ENCODE measurements at regions not wholly inside any gene's neighbourhood (a gene's known extent, or its start where the extent isn't known, plus 50 kb on each side); places are given as distances from the start of the nearest gene placed in this dataset.

GRCh38 chr13:104011505-104012241 lies 945.5 kb upstream of the SLC10A2 start:
- Histone ChIP-seq H3K27ac (ENCODE audit: low read length) (no peak overlapping the region), H3K27me3 (ENCODE audit: low read depth, low read length) (no peaks in the 10 kb centered on the region), H3K9me3 (ENCODE audit: control insufficient read depth in 1 of 2, low read length in 2 of 2) (no peaks in the 10 kb centered on the region), H3K4me1 (ENCODE audit: control insufficient read depth in 1 of 2, insufficient read depth in 2 of 2, low read length in 2 of 2) (no peaks in the 10 kb centered on the region), H3K4me3 (ENCODE audit: low read depth in 1 of 2, low read length in 2 of 2) (no peak overlapping the region), H3K36me3 (ENCODE audit: control insufficient read depth in 1 of 2, insufficient read depth in 2 of 2, low read length in 2 of 2) (no peaks in the 10 kb centered on the region)

GRCh38 chr13:104008541-104009435 lies 942.6 kb upstream of the SLC10A2 start:
- Histone ChIP-seq H3K9me3 (ENCODE audit: control insufficient read depth in 1 of 2, low read length in 2 of 2) (no peaks in the 10 kb centered on the region), H3K4me1 (ENCODE audit: control insufficient read depth in 1 of 2, insufficient read depth in 2 of 2, low read length in 2 of 2) (no peaks in the 10 kb centered on the region), H3K4me3 (ENCODE audit: low read depth in 1 of 2, low read length in 2 of 2) (no peak overlapping the region), H3K27ac (ENCODE audit: low read length) (no peak overlapping the region), H3K27me3 (ENCODE audit: low read depth, low read length) (no peaks in the 10 kb centered on the region), H3K36me3 (ENCODE audit: control insufficient read depth in 1 of 2, insufficient read depth in 2 of 2, low read length in 2 of 2) (no peaks in the 10 kb centered on the region)

- no peak overlapping the region for H3K4me3 ChIP-seq (ENCODE audit: low read depth in 1 of 2, low read length in 2 of 2)
- H3K36me3 ChIP-seq (ENCODE audit: control insufficient read depth in 1 of 2, insufficient read depth in 2 of 2, low read length in 2 of 2): no peaks in the 10 kb centered on the region
- H3K27ac ChIP-seq (ENCODE audit: low read length): no peak overlapping the region
- H3K9me3 ChIP-seq (ENCODE audit: control insufficient read depth in 1 of 2, low read length in 2 of 2): no peaks in the 10 kb centered on the region
- no peaks in the 10 kb centered on the region for H3K4me1 ChIP-seq (ENCODE audit: control insufficient read depth in 1 of 2, insufficient read depth in 2 of 2, low read length in 2 of 2)
- H3K27me3 ChIP-seq (ENCODE audit: low read depth, low read length): no peaks in the 10 kb centered on the region
Observed at GRCh38 chr13:104008075-104008474, 941.9 kb upstream of the SLC10A2 start.

GRCh38 chr13:104006625-104007075 lies 940.4 kb upstream of the SLC10A2 start:
- Histone ChIP-seq H3K9me3 (ENCODE audit: control insufficient read depth in 1 of 2, low read length in 2 of 2) (no peaks in the 10 kb centered on the region), H3K27me3 (ENCODE audit: low read depth, low read length) (no peaks in the 10 kb centered on the region)

GRCh38 chr13:104004572-104004971 lies 938.4 kb upstream of the SLC10A2 start:
- Histone ChIP-seq H3K9me3 (ENCODE audit: control insufficient read depth in 1 of 2, low read length in 2 of 2) (no peaks in the 10 kb centered on the region), H3K27me3 (ENCODE audit: low read depth, low read length) (no peaks in the 10 kb centered on the region), H3K4me1 (ENCODE audit: control insufficient read depth in 1 of 2, insufficient read depth in 2 of 2, low read length in 2 of 2) (no peaks in the 10 kb centered on the region), H3K36me3 (ENCODE audit: control insufficient read depth in 1 of 2, insufficient read depth in 2 of 2, low read length in 2 of 2) (no peaks in the 10 kb centered on the region), H3K27ac (ENCODE audit: low read length) (no peak overlapping the region), H3K4me3 (ENCODE audit: low read depth in 1 of 2, low read length in 2 of 2) (no peak overlapping the region)

More at GRCh38 chr13:104006625-104007075, 940.4 kb upstream of the SLC10A2 start:
- Histone ChIP-seq H3K4me1 (ENCODE audit: control insufficient read depth in 1 of 2, insufficient read depth in 2 of 2, low read length in 2 of 2) (no peaks in the 10 kb centered on the region), H3K36me3 (ENCODE audit: control insufficient read depth in 1 of 2, insufficient read depth in 2 of 2, low read length in 2 of 2) (no peaks in the 10 kb centered on the region), H3K4me3 (ENCODE audit: low read depth in 1 of 2, low read length in 2 of 2) (no peak overlapping the region), H3K27ac (ENCODE audit: low read length) (no peak overlapping the region)

- Histone ChIP-seq H3K36me3 (ENCODE audit: control insufficient read depth in 1 of 2, insufficient read depth in 2 of 2, low read length in 2 of 2) (no peaks in the 10 kb centered on the region), H3K27me3 (ENCODE audit: low read depth, low read length) (no peaks in the 10 kb centered on the region), H3K9me3 (ENCODE audit: control insufficient read depth in 1 of 2, low read length in 2 of 2) (no peaks in the 10 kb centered on the region), H3K27ac (ENCODE audit: low read length) (no peak overlapping the region), H3K4me3 (ENCODE audit: low read depth in 1 of 2, low read length in 2 of 2) (no peak overlapping the region), H3K4me1 (ENCODE audit: control insufficient read depth in 1 of 2, insufficient read depth in 2 of 2, low read length in 2 of 2) (no peaks in the 10 kb centered on the region)
Observed at GRCh38 chr13:104002216-104002615, 936.0 kb upstream of the SLC10A2 start.

- Histone ChIP-seq H3K9me3 (ENCODE audit: control insufficient read depth in 1 of 2, low read length in 2 of 2) (no peaks in the 10 kb centered on the region), H3K27me3 (ENCODE audit: low read depth, low read length) (no peaks in the 10 kb centered on the region), H3K4me3 (ENCODE audit: low read depth in 1 of 2, low read length in 2 of 2) (no peak overlapping the region)
Observed at GRCh38 chr13:104001766-104002165, 935.5 kb upstream of the SLC10A2 start.

GRCh38 chr13:103996733-103997132 lies 930.5 kb upstream of the SLC10A2 start:
- Histone ChIP-seq H3K9me3 (ENCODE audit: control insufficient read depth in 1 of 2, low read length in 2 of 2) (no peaks in the 10 kb centered on the region), H3K27me3 (ENCODE audit: low read depth, low read length) (no peaks in the 10 kb centered on the region), H3K4me1 (ENCODE audit: control insufficient read depth in 1 of 2, insufficient read depth in 2 of 2, low read length in 2 of 2) (no peaks in the 10 kb centered on the region), H3K36me3 (ENCODE audit: control insufficient read depth in 1 of 2, insufficient read depth in 2 of 2, low read length in 2 of 2) (no peaks in the 10 kb centered on the region), H3K27ac (ENCODE audit: low read length) (no peak overlapping the region), H3K4me3 (ENCODE audit: low read depth in 1 of 2, low read length in 2 of 2) (no peak overlapping the region)

More at GRCh38 chr13:104001766-104002165, 935.5 kb upstream of the SLC10A2 start:
- H3K36me3 ChIP-seq (ENCODE audit: control insufficient read depth in 1 of 2, insufficient read depth in 2 of 2, low read length in 2 of 2): no peaks in the 10 kb centered on the region
- H3K27ac ChIP-seq (ENCODE audit: low read length): no peak overlapping the region
- H3K4me1 ChIP-seq (ENCODE audit: control insufficient read depth in 1 of 2, insufficient read depth in 2 of 2, low read length in 2 of 2): no peaks in the 10 kb centered on the region

- no peak overlapping the region for H3K4me3 ChIP-seq (ENCODE audit: low read depth in 1 of 2, low read length in 2 of 2)
Observed at GRCh38 chr13:103983948-103984347, 917.7 kb upstream of the SLC10A2 start.

GRCh38 chr13:103976371-103976770 lies 910.2 kb upstream of the SLC10A2 start:
- no peaks in the 10 kb centered on the region for H3K36me3 ChIP-seq (ENCODE audit: control insufficient read depth in 1 of 2, insufficient read depth in 2 of 2, low read length in 2 of 2)
- no peaks in the 10 kb centered on the region for H3K9me3 ChIP-seq (ENCODE audit: control insufficient read depth in 1 of 2, low read length in 2 of 2)
- no peak overlapping the region for H3K4me3 ChIP-seq (ENCODE audit: low read depth in 1 of 2, low read length in 2 of 2)
- H3K27me3 ChIP-seq (ENCODE audit: low read depth, low read length): no peaks in the 10 kb centered on the region
- H3K4me1 ChIP-seq (ENCODE audit: control insufficient read depth in 1 of 2, insufficient read depth in 2 of 2, low read length in 2 of 2): no peaks in the 10 kb centered on the region
- no peak overlapping the region for H3K27ac ChIP-seq (ENCODE audit: low read length)

More at GRCh38 chr13:103983948-103984347, 917.7 kb upstream of the SLC10A2 start:
- no peak overlapping the region for H3K27ac ChIP-seq (ENCODE audit: low read length)
- H3K36me3 ChIP-seq (ENCODE audit: control insufficient read depth in 1 of 2, insufficient read depth in 2 of 2, low read length in 2 of 2): no peaks in the 10 kb centered on the region
- no peaks in the 10 kb centered on the region for H3K27me3 ChIP-seq (ENCODE audit: low read depth, low read length)
- no peaks in the 10 kb centered on the region for H3K4me1 ChIP-seq (ENCODE audit: control insufficient read depth in 1 of 2, insufficient read depth in 2 of 2, low read length in 2 of 2)
- no peaks in the 10 kb centered on the region for H3K9me3 ChIP-seq (ENCODE audit: control insufficient read depth in 1 of 2, low read length in 2 of 2)

GRCh38 chr13:103973740-103974139 lies 907.5 kb upstream of the SLC10A2 start:
- H3K4me1 ChIP-seq (ENCODE audit: control insufficient read depth in 1 of 2, insufficient read depth in 2 of 2, low read length in 2 of 2): no peaks in the 10 kb centered on the region
- H3K9me3 ChIP-seq (ENCODE audit: control insufficient read depth in 1 of 2, low read length in 2 of 2): no peaks in the 10 kb centered on the region
- H3K27ac ChIP-seq (ENCODE audit: low read length): no peak overlapping the region
- no peaks in the 10 kb centered on the region for H3K36me3 ChIP-seq (ENCODE audit: control insufficient read depth in 1 of 2, insufficient read depth in 2 of 2, low read length in 2 of 2)
- H3K4me3 ChIP-seq (ENCODE audit: low read depth in 1 of 2, low read length in 2 of 2): no peak overlapping the region
- no peaks in the 10 kb centered on the region for H3K27me3 ChIP-seq (ENCODE audit: low read depth, low read length)
